ENCODE measurements at regions not wholly inside any gene's neighbourhood (a gene's known extent, or its start where the extent isn't known, plus 50 kb on each side); places are given as distances from the start of the nearest gene placed in this dataset.

DNA sequence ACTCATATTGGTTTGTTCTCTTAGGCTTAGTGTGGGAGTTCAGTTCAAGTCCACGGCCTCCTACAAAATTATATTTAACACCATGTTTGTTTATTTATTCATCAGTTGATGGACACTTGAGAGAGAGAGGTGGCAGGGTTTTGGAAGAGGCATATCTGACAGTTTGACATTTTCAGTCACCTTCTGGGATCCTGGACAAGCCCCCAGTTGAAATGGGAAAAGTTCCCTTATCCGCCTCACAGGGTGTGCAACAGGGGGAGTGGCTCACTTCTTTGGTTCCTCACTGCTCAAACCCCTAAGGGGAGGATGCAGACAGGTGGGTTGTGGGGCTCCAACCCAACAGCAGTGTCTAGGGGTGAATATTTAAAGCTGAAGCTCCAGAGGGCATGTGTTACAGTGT, 52.3 kb upstream of the TNFSF18 start:
- POLR2A ChIA-PET: no interaction called here
- 100% methylated on average over 1 of the region's 2 CpGs for WGBS (ENCODE audit: insufficient coverage)
- Mint-ChIP-seq H3K4me1 (no peaks in the 10 kb centered on the region), H3K9me3 (ENCODE audit: insufficient read depth) (peaks cover 17% of the 10 kb centered on the region), H3K27ac (no peak overlapping the region), H3K27me3 (no peaks in the 10 kb centered on the region), H3K4me3 (no peak overlapping the region)
- no peaks in the 10 kb centered on the region for H3K4me1 ChIP-seq (ENCODE audit: control insufficient read depth in 2 of 2, insufficient read depth in 2 of 2, low read length in 2 of 2)
- no peaks in the 10 kb centered on the region for H3K36me3 ChIP-seq (replicated peaks in 1 of 2; ENCODE audit: control extremely low read depth in 1 of 2, control insufficient read depth in 1 of 2, extremely low read depth in 1 of 2, insufficient read depth in 2 of 2, low read length in 1 of 2)
- H3K27ac ChIP-seq (ENCODE audit: low read length in 2 of 2): no peak overlapping the region
- H2AFZ ChIP-seq (ENCODE audit: insufficient read depth, low read depth, low read length, poor library complexity, severe bottlenecking): no peak overlapping the region
- TF ChIP-seq, protein P1, sequence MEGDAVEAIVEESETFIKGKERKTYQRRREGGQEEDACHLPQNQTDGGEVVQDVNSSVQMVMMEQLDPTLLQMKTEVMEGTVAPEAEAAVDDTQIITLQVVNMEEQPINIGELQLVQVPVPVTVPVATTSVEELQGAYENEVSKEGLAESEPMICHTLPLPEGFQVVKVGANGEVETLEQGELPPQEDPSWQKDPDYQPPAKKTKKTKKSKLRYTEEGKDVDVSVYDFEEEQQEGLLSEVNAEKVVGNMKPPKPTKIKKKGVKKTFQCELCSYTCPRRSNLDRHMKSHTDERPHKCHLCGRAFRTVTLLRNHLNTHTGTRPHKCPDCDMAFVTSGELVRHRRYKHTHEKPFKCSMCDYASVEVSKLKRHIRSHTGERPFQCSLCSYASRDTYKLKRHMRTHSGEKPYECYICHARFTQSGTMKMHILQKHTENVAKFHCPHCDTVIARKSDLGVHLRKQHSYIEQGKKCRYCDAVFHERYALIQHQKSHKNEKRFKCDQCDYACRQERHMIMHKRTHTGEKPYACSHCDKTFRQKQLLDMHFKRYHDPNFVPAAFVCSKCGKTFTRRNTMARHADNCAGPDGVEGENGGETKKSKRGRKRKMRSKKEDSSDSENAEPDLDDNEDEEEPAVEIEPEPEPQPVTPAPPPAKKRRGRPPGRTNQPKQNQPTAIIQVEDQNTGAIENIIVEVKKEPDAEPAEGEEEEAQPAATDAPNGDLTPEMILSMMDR (IDR thresholded peaks at IDR 0.05): no peak
- no peak for TF ChIP-seq EZH2 (IDR thresholded peaks at IDR 0.05; ENCODE audit: borderline replicate concordance, insufficient read depth, low read depth, low read length, poor library complexity, severe bottlenecking)
- DNase-seq: no peak
- no peak overlapping the region for H3K4me2 ChIP-seq (replicated peaks; ENCODE audit: low read depth, low read length, poor library complexity, severe bottlenecking)
- no peak overlapping the region for H3K9ac ChIP-seq (ENCODE audit: low read length)
- no peak overlapping the region for H3K4me3 ChIP-seq (ENCODE audit: control extremely low read depth in 1 of 5, extremely low read depth in 1 of 5, insufficient read depth in 1 of 5, low read depth in 2 of 5, low read length in 4 of 5)
- CTCF ChIA-PET: no interaction called here
- no peaks in the 10 kb centered on the region for H3K79me2 ChIP-seq (ENCODE audit: control insufficient read depth, insufficient read depth, low read length)
- no peak for ATAC-seq (ENCODE audit: low read depth)
- intact Hi-C loops (cut with micrococcal nuclease): no loop called here
- H3K27me3 ChIP-seq (replicated peaks in 1 of 4; ENCODE audit: control extremely low read depth in 1 of 4, control insufficient read depth in 3 of 4, insufficient read depth in 4 of 4, low read length in 3 of 4): no peaks in the 10 kb centered on the region
- H3K9me3 ChIP-seq (ENCODE audit: control extremely low read depth in 1 of 3, control insufficient read depth in 2 of 3, insufficient read depth in 1 of 3, low read length in 2 of 3): peaks cover 6 to 17% (median 11%) of the 10 kb centered on the region in 3 donors
- H4K20me1 ChIP-seq (ENCODE audit: control insufficient read depth, insufficient read depth, low read length, poor library complexity, severe bottlenecking): no peaks in the 10 kb centered on the region

DNA sequence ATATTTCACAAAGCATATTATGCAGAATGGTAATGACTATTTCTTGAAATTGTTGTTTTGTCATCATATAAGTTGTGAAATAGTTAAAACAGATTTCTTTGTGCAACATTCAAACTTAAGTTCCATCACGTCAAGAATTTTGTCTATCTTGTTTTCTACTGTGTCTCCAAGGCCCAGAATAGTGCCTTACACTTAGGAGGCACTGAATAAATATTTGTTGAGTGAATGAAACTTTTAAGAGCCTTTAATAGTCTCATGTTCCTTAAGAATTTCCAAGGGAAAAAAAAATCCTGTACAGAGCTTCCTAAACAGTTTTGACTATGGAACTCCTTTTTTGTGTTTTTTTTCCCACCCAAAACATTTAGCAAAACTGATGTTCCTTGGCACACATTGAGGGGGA, 50.8 kb upstream of the TNFSF18 start:
- H3K4me1 ChIP-seq (ENCODE audit: control insufficient read depth in 2 of 2, insufficient read depth in 2 of 2, low read length in 2 of 2): no peaks in the 10 kb centered on the region
- H3K4me2 ChIP-seq (replicated peaks; ENCODE audit: low read depth, low read length, poor library complexity, severe bottlenecking): no peak overlapping the region
- no peak overlapping the region for H3K9ac ChIP-seq (ENCODE audit: low read length)
- intact Hi-C loops (cut with micrococcal nuclease): no loop called here
- no peaks in the 10 kb centered on the region for H3K36me3 ChIP-seq (replicated peaks in 1 of 2; ENCODE audit: control extremely low read depth in 1 of 2, control insufficient read depth in 1 of 2, extremely low read depth in 1 of 2, insufficient read depth in 2 of 2, low read length in 1 of 2)
- WGBS (ENCODE audit: insufficient coverage): no CpG with 5 or more reads among the region's 1 CpG
- no peaks in the 10 kb centered on the region for H4K20me1 ChIP-seq (ENCODE audit: control insufficient read depth, insufficient read depth, low read length, poor library complexity, severe bottlenecking)
- H3K4me3 ChIP-seq (ENCODE audit: control extremely low read depth in 1 of 5, extremely low read depth in 1 of 5, insufficient read depth in 1 of 5, low read depth in 2 of 5, low read length in 4 of 5): no peak overlapping the region
- Mint-ChIP-seq H3K4me1 (no peaks in the 10 kb centered on the region), H3K27me3 (no peaks in the 10 kb centered on the region), H3K9me3 (ENCODE audit: insufficient read depth) (peaks cover 11% of the 10 kb centered on the region), H3K27ac (no peak overlapping the region), H3K4me3 (no peak overlapping the region)
- POLR2A ChIA-PET: no interaction called here
- no peak for TF ChIP-seq EZH2 (IDR thresholded peaks at IDR 0.05; ENCODE audit: borderline replicate concordance, insufficient read depth, low read depth, low read length, poor library complexity, severe bottlenecking)
- TF ChIP-seq, protein P1 (IDR thresholded peaks at IDR 0.05): no peak
- ATAC-seq (ENCODE audit: low read depth) (no peak), DNase-seq (no peak)
- H3K79me2 ChIP-seq (ENCODE audit: control insufficient read depth, insufficient read depth, low read length): no peaks in the 10 kb centered on the region
- no peak overlapping the region for H2AFZ ChIP-seq (ENCODE audit: insufficient read depth, low read depth, low read length, poor library complexity, severe bottlenecking)
- CTCF ChIA-PET: no interaction called here
- H3K27me3 ChIP-seq (replicated peaks in 1 of 4; ENCODE audit: control extremely low read depth in 1 of 4, control insufficient read depth in 3 of 4, insufficient read depth in 4 of 4, low read length in 3 of 4): no peaks in the 10 kb centered on the region
- H3K27ac ChIP-seq (ENCODE audit: low read length in 2 of 2): no peak overlapping the region
- peaks cover 0 to 13% (median 11%) of the 10 kb centered on the region in 3 donors for H3K9me3 ChIP-seq (ENCODE audit: control extremely low read depth in 1 of 3, control insufficient read depth in 2 of 3, insufficient read depth in 1 of 3, low read length in 2 of 3)
